Naive thymus-derived CD8-positive, alpha-beta T cell (primary cell): ENCODE measurements at regions not wholly inside any gene's neighbourhood (a gene's known extent, or its start where the extent isn't known, plus 50 kb on each side); places are given as distances from the start of the nearest gene placed in this dataset.

ENCODE experiments used
- ATAC-seq, 2 donors: fragments of 150-1000 bp; cut with Tn5 transposase in 1 of 2; sonication (Bioruptor Pico), chemical (Tn5 transposase) in 1 of 2; 1 replicate in 1 of 2; 2 replicates in 1 of 2; pipeline ENCODE4 v1.10.0; 2021; ENCODE audit warnings: mild to moderate bottlenecking in 2 of 2, moderate library complexity in 2 of 2
- POLR2A ChIA-PET: fragments of 350-600 bp; sonication (Branson Sonifier 250); formaldehyde crosslinking; loops from one replicate; lab custom pipeline; 2021; ENCODE audit warnings: antibody characterized with exemption; lab: Charles Lee
- DNase-seq, 10 donors: peaks; one replicate each; pipeline versions ENCODE4 v3.0.0 to v3.0.0-alpha.2; 2020 to 2022
- H3K27ac Mint-ChIP-seq, 10 donors: one replicate each; pipeline ENCODE4 v1.8.0; 2020 to 2022; ENCODE audit warnings: mild to moderate bottlenecking in 10 of 10, mixed read lengths in 10 of 10, moderate library complexity in 4 of 10, inconsistent platforms in 1 of 10
- H3K27me3 Mint-ChIP-seq, 5 donors: one replicate each; pipeline ENCODE4 v1.8.0; 2021 to 2022; ENCODE audit warnings: mixed read lengths in 5 of 5
- H3K36me3 Mint-ChIP-seq, 3 donors: one replicate each; pipeline ENCODE4 v1.8.0; 2020 to 2022; ENCODE audit warnings: mixed read lengths in 3 of 3, mild to moderate bottlenecking in 2 of 3, inconsistent platforms in 1 of 3
- H3K4me1 Mint-ChIP-seq, 4 donors: one replicate each; pipeline ENCODE4 v1.8.0; 2021 to 2022; ENCODE audit warnings: mixed read lengths in 4 of 4
- H3K4me3 Mint-ChIP-seq, 10 donors: one replicate each; pipeline ENCODE4 v1.8.0; 2020 to 2022; ENCODE audit warnings: mild to moderate bottlenecking in 10 of 10, mixed read lengths in 10 of 10, moderate library complexity in 6 of 10, inconsistent platforms in 1 of 10
- H3K9me3 Mint-ChIP-seq, 9 donors: one replicate each; pipeline ENCODE4 v1.8.0; 2020 to 2022; ENCODE audit warnings: mixed read lengths in 9 of 9, mild to moderate bottlenecking in 3 of 9, inconsistent platforms in 1 of 9, moderate library complexity in 1 of 9

- no peaks in the 10 kb centered on the region for H3K27me3 Mint-ChIP-seq
- no peak for DNase-seq
- peaks cover 0 to 23% (median 9%) of the 10 kb centered on the region in 9 donors for H3K9me3 Mint-ChIP-seq
- no peaks in the 10 kb centered on the region for H3K4me1 Mint-ChIP-seq
- H3K27ac Mint-ChIP-seq: no peak overlapping the region
- ATAC-seq: no peak
- POLR2A ChIA-PET: no interaction called here
- no peaks in the 10 kb centered on the region for H3K36me3 Mint-ChIP-seq
- no peak overlapping the region for H3K4me3 Mint-ChIP-seq
Measured at GRCh38 chr5:13427827-13428557, 516.5 kb downstream of the DNAH5 start.

GRCh38 chr5:13412040-13412595 lies 532.4 kb downstream of the DNAH5 start:
- H3K36me3 Mint-ChIP-seq: no peaks in the 10 kb centered on the region
- H3K4me3 Mint-ChIP-seq: no peak overlapping the region
- H3K27ac Mint-ChIP-seq: no peak overlapping the region
- no peaks in the 10 kb centered on the region for H3K4me1 Mint-ChIP-seq
- POLR2A ChIA-PET: no interaction called here
- no peaks in the 10 kb centered on the region for H3K27me3 Mint-ChIP-seq
- no peak for ATAC-seq
- peaks cover 0 to 21% (median 8%) of the 10 kb centered on the region in 9 donors for H3K9me3 Mint-ChIP-seq
- DNase-seq: no peak

- Mint-ChIP-seq H3K27me3 (no peaks in the 10 kb centered on the region), H3K4me3 (no peak overlapping the region), H3K9me3 (peaks cover 2 to 18% (median 8%) of the 10 kb centered on the region in 9 donors), H3K36me3 (no peaks in the 10 kb centered on the region), H3K4me1 (no peaks in the 10 kb centered on the region), H3K27ac (no peak overlapping the region)
- POLR2A ChIA-PET: no interaction called here
- ATAC-seq (no peak), DNase-seq (no peak)
Measured at GRCh38 chr5:13408616-13409015, 535.9 kb downstream of the DNAH5 start.

DNA sequence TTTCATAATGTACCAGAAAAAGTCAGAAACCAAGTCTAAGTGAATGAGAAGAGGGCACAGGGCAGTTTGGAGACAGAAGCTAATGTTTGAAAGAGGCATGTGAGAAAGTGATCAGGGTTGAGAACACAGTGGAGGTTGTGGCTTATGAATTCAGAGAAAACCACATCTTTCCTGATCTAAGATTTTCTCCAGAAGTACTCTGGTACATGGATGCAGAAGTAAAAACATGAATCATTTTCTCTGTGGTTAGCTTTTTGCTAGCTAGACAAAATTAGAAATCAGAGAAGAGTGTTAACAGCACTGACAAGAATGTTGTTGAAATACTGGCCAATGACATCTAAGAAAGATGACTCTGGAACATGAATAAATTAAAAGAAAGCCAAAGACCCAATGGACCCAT lies 541.1 kb downstream of the DNAH5 start:
- H3K27me3 Mint-ChIP-seq: no peaks in the 10 kb centered on the region
- POLR2A ChIA-PET: no interaction called here

GRCh38 chr5:13385066-13385465 lies 559.4 kb downstream of the DNAH5 start:
- peaks cover 0 to 61% (median 16%) of the 10 kb centered on the region in 9 donors for H3K9me3 Mint-ChIP-seq
- no peak overlapping the region for H3K4me3 Mint-ChIP-seq
- POLR2A ChIA-PET: no interaction called here
- DNase-seq (no peak), ATAC-seq (no peak)
- no peaks in the 10 kb centered on the region for H3K4me1 Mint-ChIP-seq
- H3K27ac Mint-ChIP-seq: no peak overlapping the region
- no peaks in the 10 kb centered on the region for H3K36me3 Mint-ChIP-seq
- no peaks in the 10 kb centered on the region for H3K27me3 Mint-ChIP-seq

More for the DNA sequence above, 541.1 kb downstream of the DNAH5 start:
- ATAC-seq: no peak
- Mint-ChIP-seq H3K36me3 (no peaks in the 10 kb centered on the region), H3K4me3 (no peak overlapping the region), H3K9me3 (peaks cover under 1 to 19% (median 6%) of the 10 kb centered on the region in 9 donors), H3K27ac (no peak overlapping the region), H3K4me1 (no peaks in the 10 kb centered on the region)
- DNase-seq: no peak

GRCh38 chr5:13382232-13382631 lies 562.3 kb downstream of the DNAH5 start:
- ATAC-seq (no peak), DNase-seq (no peak)
- POLR2A ChIA-PET: no interaction called here
- Mint-ChIP-seq H3K4me3 (no peak overlapping the region), H3K4me1 (no peaks in the 10 kb centered on the region), H3K27me3 (no peaks in the 10 kb centered on the region), H3K36me3 (no peaks in the 10 kb centered on the region), H3K9me3 (peaks cover 0 to 57% (median 16%) of the 10 kb centered on the region in 9 donors), H3K27ac (no peak overlapping the region)

GRCh38 chr5:13378091-13378490 lies 566.4 kb downstream of the DNAH5 start:
- Mint-ChIP-seq H3K9me3 (peaks cover 0 to 45% (median 6%) of the 10 kb centered on the region in 9 donors), H3K27me3 (no peaks in the 10 kb centered on the region), H3K4me1 (no peaks in the 10 kb centered on the region), H3K27ac (no peak overlapping the region), H3K36me3 (no peaks in the 10 kb centered on the region), H3K4me3 (no peak overlapping the region)
- no peak for DNase-seq
- POLR2A ChIA-PET: no interaction called here
- ATAC-seq: no peak

- Mint-ChIP-seq H3K4me3 (no peak overlapping the region), H3K4me1 (no peaks in the 10 kb centered on the region), H3K36me3 (no peaks in the 10 kb centered on the region), H3K27ac (peak overlapping the region in 1 of 10 donors; percentile 2), H3K9me3 (peaks cover 0 to 17% (median 3%) of the 10 kb centered on the region in 9 donors), H3K27me3 (no peaks in the 10 kb centered on the region)
- ATAC-seq (no peak), DNase-seq (no peak)
- POLR2A ChIA-PET: no interaction called here
Measured at GRCh38 chr5:13359344-13359743, 585.1 kb downstream of the DNAH5 start.

DNA sequence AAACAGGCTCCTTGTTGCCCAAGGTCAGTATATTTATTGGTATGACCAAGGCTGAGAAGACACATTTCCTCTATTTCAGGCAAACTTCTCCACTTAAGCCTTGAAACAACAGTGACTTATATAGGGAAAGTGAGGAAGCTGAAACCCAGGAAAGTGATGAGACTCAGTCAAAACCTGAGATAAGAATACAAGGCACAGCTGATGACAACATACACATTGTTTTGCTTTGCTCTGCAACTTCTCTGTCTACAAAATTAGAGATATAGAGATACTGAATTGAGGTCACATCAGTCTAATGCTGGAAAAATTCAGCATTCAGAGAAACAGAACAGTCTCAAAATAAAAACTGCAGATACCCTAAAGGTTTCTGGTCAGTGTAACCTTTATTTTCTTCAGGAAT lies 586.1 kb downstream of the DNAH5 start:
- POLR2A ChIA-PET: no interaction called here

DNA sequence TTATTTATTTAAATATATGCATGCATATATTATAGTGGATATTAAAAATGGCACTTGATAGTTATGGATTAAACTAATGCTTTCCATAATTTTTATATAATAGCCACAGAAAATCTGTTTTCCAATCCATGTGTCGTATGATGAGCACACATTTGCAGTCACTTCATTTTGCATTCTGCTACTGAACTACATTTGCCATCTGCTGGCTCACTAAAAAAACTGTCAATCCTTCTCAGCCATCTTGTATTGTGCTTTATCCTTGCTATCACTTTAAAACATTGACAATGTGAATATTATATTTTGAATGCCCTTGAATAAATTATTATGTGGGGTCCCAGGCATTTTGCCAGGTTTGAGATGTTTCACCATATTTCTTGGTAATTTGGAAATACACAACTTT lies 586.6 kb downstream of the DNAH5 start:
- Mint-ChIP-seq H3K9me3 (peaks cover 0 to 17% (median 6%) of the 10 kb centered on the region in 9 donors), H3K27me3 (no peaks in the 10 kb centered on the region), H3K36me3 (no peaks in the 10 kb centered on the region), H3K27ac (no peak overlapping the region), H3K4me3 (no peak overlapping the region), H3K4me1 (no peaks in the 10 kb centered on the region)
- POLR2A ChIA-PET: no interaction called here
- DNase-seq (no peak), ATAC-seq (no peak)

More for the DNA sequence above, 586.1 kb downstream of the DNAH5 start:
- H3K4me1 Mint-ChIP-seq: no peaks in the 10 kb centered on the region
- H3K9me3 Mint-ChIP-seq: peaks cover 0 to 17% (median 5%) of the 10 kb centered on the region in 9 donors
- DNase-seq (no peak), ATAC-seq (no peak)
- no peak overlapping the region for H3K27ac Mint-ChIP-seq
- no peaks in the 10 kb centered on the region for H3K36me3 Mint-ChIP-seq
- no peak overlapping the region for H3K4me3 Mint-ChIP-seq
- no peaks in the 10 kb centered on the region for H3K27me3 Mint-ChIP-seq

GRCh38 chr5:13356226-13356625 lies 588.3 kb downstream of the DNAH5 start:
- Mint-ChIP-seq H3K9me3 (peaks cover 0 to 17% (median 7%) of the 10 kb centered on the region in 9 donors), H3K27me3 (no peaks in the 10 kb centered on the region), H3K36me3 (no peaks in the 10 kb centered on the region), H3K27ac (no peak overlapping the region), H3K4me1 (no peaks in the 10 kb centered on the region), H3K4me3 (no peak overlapping the region)
- POLR2A ChIA-PET: no interaction called here
- no peak for ATAC-seq
- DNase-seq: no peak

DNA sequence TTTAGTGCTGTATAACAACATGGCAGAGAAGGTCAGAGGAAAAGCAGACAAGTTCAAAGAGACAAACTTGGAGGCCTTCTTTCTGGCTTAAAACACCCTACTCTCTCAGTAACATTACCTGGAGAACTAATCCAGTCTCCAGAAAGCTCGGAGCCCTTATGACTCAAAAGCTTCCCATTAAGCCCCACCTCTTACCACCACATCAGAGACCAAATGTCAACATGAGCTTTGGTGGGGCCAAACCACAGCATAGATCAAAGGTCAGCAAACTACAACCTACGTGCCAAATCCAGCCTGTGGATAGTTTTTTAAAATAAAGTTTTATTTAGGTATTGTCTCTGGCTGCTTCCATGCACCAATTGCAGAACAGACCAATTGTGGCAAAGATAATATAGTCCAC lies 589.9 kb downstream of the DNAH5 start:
- Mint-ChIP-seq H3K4me1 (no peaks in the 10 kb centered on the region), H3K36me3 (no peaks in the 10 kb centered on the region), H3K9me3 (peaks cover 0 to 17% (median 7%) of the 10 kb centered on the region in 9 donors), H3K27me3 (no peaks in the 10 kb centered on the region), H3K4me3 (no peak overlapping the region), H3K27ac (no peak overlapping the region)
- ATAC-seq: no peak
- DNase-seq: no peak
- POLR2A ChIA-PET: no interaction called here

DNA sequence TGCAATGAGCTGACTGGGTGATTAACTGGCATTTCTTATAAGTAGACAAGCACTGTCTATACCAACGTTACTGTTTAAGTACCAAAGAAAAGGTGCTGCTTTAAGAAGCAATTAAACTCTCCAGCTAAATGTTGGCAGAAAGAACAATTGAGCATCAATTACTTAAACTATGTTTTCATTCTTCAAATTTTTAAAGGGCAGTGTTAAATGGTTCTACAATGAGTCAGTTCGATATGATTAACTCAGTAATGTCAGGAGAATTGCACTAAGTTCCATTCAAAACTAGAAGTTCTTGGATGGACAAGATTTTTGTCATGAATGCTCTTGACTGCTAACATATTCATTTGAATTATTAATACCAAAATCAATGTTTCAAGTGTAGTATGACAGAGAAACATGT lies 593.7 kb downstream of the DNAH5 start:
- no peaks in the 10 kb centered on the region for H3K27me3 Mint-ChIP-seq
- POLR2A ChIA-PET: no interaction called here
- ATAC-seq: no peak
- H3K27ac Mint-ChIP-seq: no peak overlapping the region
- H3K9me3 Mint-ChIP-seq: peaks cover 0 to 24% (median 7%) of the 10 kb centered on the region in 9 donors
- no peak for DNase-seq
- H3K36me3 Mint-ChIP-seq: no peaks in the 10 kb centered on the region
- H3K4me3 Mint-ChIP-seq: no peak overlapping the region
- H3K4me1 Mint-ChIP-seq: no peaks in the 10 kb centered on the region

- POLR2A ChIA-PET: no interaction called here
- no peaks in the 10 kb centered on the region for H3K27me3 Mint-ChIP-seq
Measured at GRCh38 chr5:13348568-13348967, 595.9 kb downstream of the DNAH5 start.

More at GRCh38 chr5:13348568-13348967, 595.9 kb downstream of the DNAH5 start:
- DNase-seq (no peak), ATAC-seq (no peak)
- Mint-ChIP-seq H3K4me1 (no peaks in the 10 kb centered on the region), H3K9me3 (peaks cover 0 to 26% (median 6%) of the 10 kb centered on the region in 9 donors), H3K4me3 (no peak overlapping the region), H3K36me3 (no peaks in the 10 kb centered on the region), H3K27ac (no peak overlapping the region)
